Spinal cord (tissue), 9 donors: ENCODE measurements at regions not wholly inside any gene's neighbourhood (a gene's known extent, or its start where the extent isn't known, plus 50 kb on each side); places are given as distances from the start of the nearest gene placed in this dataset.
"Not testable (repeated sequence)": the region's sequence is repeated elsewhere in the genome, so short reads cannot be mapped to it uniquely, and the experiment has no call there.

Experiments used
- DNase-seq, 6 donors: peaks; one replicate each; pipeline versions ENCODE4 v3.0.0 to v3.0.0-alpha.2; 2013 to 2015; ENCODE audit warnings: low spot score in 6 of 6, low read depth in 4 of 6
- H3K27ac ChIP-seq: one replicate; pipeline ENCODE4 v1.5.1; 2013; ENCODE audit warnings: low read depth, low read length, control low read depth
- H3K27me3 ChIP-seq: one replicate; pipeline ENCODE4 v1.6.1; 2013; ENCODE audit warnings: low read length; ENCODE audit not compliant: control insufficient read depth, insufficient read depth
- H3K36me3 ChIP-seq: one replicate; pipeline ENCODE4 v1.6.1; 2013; ENCODE audit warnings: low read length; ENCODE audit not compliant: control insufficient read depth, insufficient read depth
- H3K4me1 ChIP-seq: one replicate; pipeline ENCODE4 v1.6.1; 2013; ENCODE audit warnings: low read length; ENCODE audit not compliant: control insufficient read depth, insufficient read depth
- H3K4me3 ChIP-seq: one replicate; pipeline ENCODE4 v1.5.1; 2013; ENCODE audit warnings: low read depth, low read length, control low read depth
- H3K9me3 ChIP-seq: one replicate; pipeline ENCODE4 v1.6.1; 2013; ENCODE audit warnings: low read length; ENCODE audit not compliant: control insufficient read depth, insufficient read depth
- WGBS: methylation state at CpG from one replicate; pipeline ENCODE4 v1.1.5; 2013; ENCODE audit warnings: missing lambda C conversion rate; ENCODE audit not compliant: insufficient coverage; 5-methylcytosine and 5-hydroxymethylcytosine counted together
- donor health status: healthy.

DNA sequence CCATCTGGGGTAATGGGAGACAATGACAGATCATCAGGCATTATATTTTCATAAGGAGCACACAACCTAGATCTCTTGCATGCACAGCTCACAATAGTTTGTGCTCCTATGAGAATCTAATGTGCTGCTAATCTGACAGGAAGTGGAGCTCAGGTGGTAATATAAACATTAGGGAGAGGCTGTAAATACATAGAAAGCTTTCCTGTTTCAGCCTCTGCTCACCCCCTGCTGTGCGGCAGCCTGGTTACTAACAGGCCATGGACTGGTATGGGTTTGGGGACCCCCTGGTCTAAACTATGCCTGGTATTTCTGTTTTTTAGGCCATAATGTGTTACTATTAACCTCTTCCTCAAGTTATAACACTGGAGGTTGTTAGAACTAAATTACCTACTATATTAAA lies 1373.7 kb downstream of the LRFN5 start:
- no peak overlapping the region for H3K4me3 ChIP-seq
- H3K27me3 ChIP-seq, result no peaks in the 10 kb centered on the region
- H3K9me3 ChIP-seq, result no peaks in the 10 kb centered on the region
- no peaks in the 10 kb centered on the region for H3K4me1 ChIP-seq
- no peak overlapping the region for H3K27ac ChIP-seq
- no peak for DNase-seq
- no peaks in the 10 kb centered on the region for H3K36me3 ChIP-seq
- no CpG with 5 or more reads among the region's 1 CpG for WGBS

DNA sequence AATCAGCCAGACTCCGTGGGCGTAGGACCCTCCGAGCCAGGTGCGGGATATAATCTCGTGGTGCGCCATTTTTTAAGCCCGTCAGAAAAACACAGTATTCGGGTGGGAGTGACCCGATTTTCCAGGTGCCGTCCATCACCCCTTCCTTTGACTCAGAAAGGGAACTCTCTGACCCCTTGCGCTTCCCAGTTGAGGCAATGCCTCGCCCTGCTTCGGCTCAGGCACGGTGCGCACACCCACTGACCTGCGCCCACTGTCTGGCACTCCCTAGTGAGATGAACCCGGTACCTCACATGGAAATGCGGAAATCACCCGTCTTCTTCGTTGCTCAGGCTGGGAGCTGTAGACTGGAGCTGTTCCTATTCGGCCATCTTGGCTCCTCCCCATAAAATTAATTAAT lies 1366.5 kb downstream of the LRFN5 start:
- not testable (repeated sequence) for H3K27me3 ChIP-seq, H3K36me3 ChIP-seq, DNase-seq, H3K27ac ChIP-seq, H3K9me3 ChIP-seq, H3K4me1 ChIP-seq, H3K4me3 ChIP-seq
- 95% methylated on average over 9 of the region's 21 CpGs for WGBS

DNA sequence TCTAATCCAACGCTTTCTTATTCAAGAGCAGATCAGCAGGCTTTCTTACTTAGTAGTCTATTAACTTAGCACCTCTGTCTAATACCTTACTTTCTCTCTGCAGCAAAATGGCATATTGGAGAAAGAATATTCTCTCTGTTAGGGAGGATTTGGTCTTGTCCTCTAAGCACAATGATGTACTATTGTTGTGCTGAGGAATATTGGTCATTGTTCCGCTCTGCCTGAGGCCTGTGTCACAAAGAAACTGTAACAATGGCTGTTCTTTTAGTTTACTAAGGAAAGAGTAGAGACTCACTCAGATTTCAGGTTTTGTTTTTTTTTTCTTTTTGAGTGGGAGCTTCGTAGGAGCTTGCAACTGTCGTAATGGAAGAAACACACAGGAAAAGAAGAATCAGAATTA lies 1358.8 kb downstream of the LRFN5 start:
- Histone ChIP-seq H3K27ac (no peak overlapping the region), H3K36me3 (no peaks in the 10 kb centered on the region), H3K9me3 (no peaks in the 10 kb centered on the region), H3K27me3 (no peaks in the 10 kb centered on the region), H3K4me1 (no peaks in the 10 kb centered on the region), H3K4me3 (no peak overlapping the region)
- DNase-seq, result no peak
- no CpG with 5 or more reads among the region's 4 CpGs for WGBS

DNA sequence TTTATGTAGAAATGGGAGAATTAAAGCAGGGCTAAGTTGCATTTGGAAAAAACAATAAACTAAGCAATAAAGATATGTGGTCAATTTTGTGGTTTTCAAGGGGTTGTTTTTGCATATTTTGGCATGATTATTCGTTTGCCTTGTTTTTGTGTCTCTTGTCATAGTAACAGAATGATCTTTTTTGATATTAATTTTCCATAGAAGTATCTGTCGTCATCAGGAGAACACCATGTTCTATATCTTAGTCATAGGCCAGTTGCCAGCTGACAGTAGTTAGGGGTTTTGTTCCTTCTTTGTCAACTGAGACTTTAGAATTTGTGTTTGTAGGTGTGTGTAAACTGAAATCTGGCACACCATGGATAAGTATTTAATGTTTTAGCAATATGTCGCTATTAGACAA lies 1354.8 kb downstream of the LRFN5 start:
- WGBS, result no CpG with 5 or more reads among the region's 3 CpGs
- Histone ChIP-seq H3K4me1 (no peaks in the 10 kb centered on the region), H3K9me3 (no peaks in the 10 kb centered on the region), H3K27me3 (no peaks in the 10 kb centered on the region), H3K27ac (no peak overlapping the region), H3K4me3 (no peak overlapping the region), H3K36me3 (no peaks in the 10 kb centered on the region)
- DNase-seq, result no peak

DNA sequence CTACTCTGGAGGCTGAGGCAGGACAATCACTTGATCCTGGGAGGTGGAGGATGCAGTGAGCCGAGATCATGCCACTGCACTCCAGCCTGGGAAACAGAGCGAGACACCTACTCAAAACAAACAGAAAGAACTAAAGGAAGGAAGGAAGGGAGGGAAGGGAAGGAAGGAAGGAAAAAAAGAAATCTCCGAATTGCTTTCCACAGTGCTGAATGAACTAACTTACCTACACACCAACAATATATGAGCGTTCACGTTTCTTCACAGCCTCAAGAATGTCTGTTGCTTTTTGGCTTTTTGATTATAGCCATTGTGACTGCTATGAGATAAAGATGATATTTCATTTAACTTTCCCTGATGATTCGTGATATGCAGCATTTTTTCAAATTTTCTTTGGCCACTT lies 1343.7 kb downstream of the LRFN5 start:
- no peak for DNase-seq
- Histone ChIP-seq H3K9me3 (no peaks in the 10 kb centered on the region), H3K27me3 (no peaks in the 10 kb centered on the region), H3K4me3 (no peak overlapping the region), H3K27ac (no peak overlapping the region), H3K4me1 (no peaks in the 10 kb centered on the region), H3K36me3 (no peaks in the 10 kb centered on the region)
- 83% methylated on average over 1 of the region's 6 CpGs for WGBS

DNA sequence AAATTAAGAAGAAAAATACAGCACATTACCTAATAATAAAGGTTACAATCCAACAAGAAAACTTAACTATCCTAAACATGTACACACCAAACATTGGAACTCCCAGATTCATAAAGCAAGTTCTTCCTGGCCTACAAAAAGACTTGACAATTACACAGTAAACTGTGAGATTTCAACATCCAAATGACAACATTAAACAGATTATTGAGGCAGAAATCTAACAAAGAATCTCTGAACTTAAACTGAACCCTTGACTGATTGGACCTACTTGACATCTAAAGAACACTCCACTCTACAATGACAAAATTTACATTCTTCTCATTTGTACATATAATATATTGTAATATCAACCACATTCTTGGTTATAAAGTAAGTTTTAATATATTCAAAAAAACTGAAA lies 1341.3 kb downstream of the LRFN5 start:
- no peak overlapping the region for H3K4me3 ChIP-seq
- no peaks in the 10 kb centered on the region for H3K27me3 ChIP-seq

DNA sequence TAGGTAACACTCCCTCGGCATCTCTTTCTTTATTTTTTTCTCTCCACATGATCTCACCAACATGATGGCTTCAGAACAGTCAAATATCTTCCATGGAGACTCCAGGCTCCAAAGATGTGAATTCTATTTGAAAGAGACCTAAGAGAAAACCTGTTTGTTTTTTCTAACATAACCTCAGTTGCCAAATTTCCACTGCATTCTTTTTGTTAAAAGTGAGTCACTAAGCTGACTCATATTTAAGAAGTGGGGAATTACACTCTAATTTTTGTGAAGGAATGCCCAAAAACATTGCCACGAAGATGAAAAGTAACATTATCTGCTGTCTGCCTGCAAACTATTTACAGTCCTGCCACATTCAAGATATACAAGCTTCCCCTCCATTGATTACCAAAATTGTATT lies 1337.6 kb downstream of the LRFN5 start:
- 57% methylated on average over 1 of the region's 2 CpGs for WGBS

More for the DNA sequence above, 1341.3 kb downstream of the LRFN5 start:
- H3K4me1 ChIP-seq, result no peaks in the 10 kb centered on the region
- no peaks in the 10 kb centered on the region for H3K9me3 ChIP-seq
- no peak for DNase-seq
- H3K36me3 ChIP-seq, result no peaks in the 10 kb centered on the region
- H3K27ac ChIP-seq, result no peak overlapping the region

DNA sequence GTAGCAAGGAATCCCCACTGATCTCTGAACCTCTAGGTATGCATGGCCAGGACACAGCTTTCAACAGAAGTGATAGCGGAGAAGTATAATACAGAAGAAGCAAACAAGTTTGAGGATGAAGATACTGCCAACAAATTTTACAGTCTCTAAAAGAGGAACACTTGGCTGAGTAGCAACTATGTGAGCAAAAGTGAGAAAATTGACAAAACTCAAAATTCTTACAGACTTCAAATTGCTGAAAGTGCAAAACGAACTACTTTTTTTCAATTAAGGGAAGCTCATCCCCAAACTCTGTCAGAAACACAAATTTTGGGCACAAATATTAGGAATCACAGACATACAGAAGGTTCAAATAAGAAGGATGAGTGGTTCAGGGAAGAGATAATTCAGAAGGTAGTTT lies 1324.6 kb downstream of the LRFN5 start:
- Histone ChIP-seq H3K27me3 (no peaks in the 10 kb centered on the region), H3K4me3 (no peak overlapping the region), H3K9me3 (peaks cover 2% of the 10 kb centered on the region), H3K27ac (no peak overlapping the region), H3K4me1 (no peaks in the 10 kb centered on the region), H3K36me3 (no peaks in the 10 kb centered on the region)
- peak in 1 of 6 donors; percentile 8 for DNase-seq
- WGBS, result 100% methylated on average over 1 of the region's 2 CpGs

More for the DNA sequence above, 1337.6 kb downstream of the LRFN5 start:
- Histone ChIP-seq H3K4me3 (no peak overlapping the region), H3K4me1 (no peaks in the 10 kb centered on the region), H3K27ac (no peak overlapping the region), H3K27me3 (no peaks in the 10 kb centered on the region), H3K36me3 (no peaks in the 10 kb centered on the region), H3K9me3 (no peaks in the 10 kb centered on the region)
- no peak for DNase-seq

DNA sequence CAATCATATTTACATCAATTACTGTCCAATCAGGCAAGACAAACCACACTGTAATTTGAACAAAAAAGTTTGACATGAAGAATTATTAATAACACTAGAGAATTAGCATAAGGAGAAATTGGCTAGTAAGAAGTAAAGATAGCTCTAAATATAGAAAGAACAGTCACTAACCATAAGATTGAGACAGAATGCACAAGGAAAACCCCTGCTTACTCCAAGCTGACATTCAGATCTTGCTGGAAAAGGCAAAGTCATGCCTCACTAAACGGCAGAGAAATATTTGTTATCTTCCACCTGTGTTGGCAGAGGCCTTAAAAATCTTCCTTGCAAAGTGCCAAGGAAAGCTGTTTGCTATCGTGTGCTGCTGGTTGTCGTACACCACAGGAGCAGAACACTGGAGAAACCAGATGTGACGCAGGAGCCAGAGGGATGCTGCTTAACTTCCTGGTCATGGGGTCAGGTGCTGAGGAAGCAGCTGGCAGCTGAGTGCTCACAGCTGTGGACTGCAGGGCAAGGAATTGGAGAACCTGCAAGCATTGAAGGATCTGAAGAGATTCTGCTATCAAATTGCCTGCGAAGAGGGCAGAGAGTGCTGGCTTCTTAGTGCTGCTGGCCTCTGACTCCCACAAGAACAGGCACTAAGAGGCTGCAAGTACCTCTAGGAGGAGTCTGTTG lies 1323.3 kb downstream of the LRFN5 start:
- H3K27ac ChIP-seq, result no peak overlapping the region
- 62% methylated on average over 5 of the region's 5 CpGs for WGBS
- no peaks in the 10 kb centered on the region for H3K4me1 ChIP-seq
- H3K4me3 ChIP-seq, result no peak overlapping the region
- no peaks in the 10 kb centered on the region for H3K36me3 ChIP-seq
- H3K27me3 ChIP-seq, result no peaks in the 10 kb centered on the region
- peaks cover 2% of the 10 kb centered on the region for H3K9me3 ChIP-seq
- DNase-seq, result peak in 2 of 6 donors; percentile 7 to 36

DNA sequence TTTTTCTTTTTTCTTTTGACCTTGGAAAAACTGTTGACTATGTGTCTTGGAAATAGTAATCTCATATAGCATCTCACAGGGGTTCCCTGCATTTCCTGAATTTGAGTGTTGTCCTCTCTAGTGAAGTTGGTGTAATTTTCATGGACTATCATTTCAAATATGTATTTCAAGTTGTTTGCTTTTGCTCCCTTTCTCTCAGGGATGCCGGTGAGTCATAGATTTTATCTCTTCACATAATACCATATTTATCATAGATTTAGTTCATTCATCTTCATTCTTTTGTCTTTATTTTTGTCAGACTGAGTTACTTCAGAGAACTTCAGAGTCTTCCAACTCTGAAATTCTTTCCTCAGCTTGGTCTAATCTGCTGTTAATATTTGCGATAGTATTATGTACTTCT lies 1320.6 kb downstream of the LRFN5 start:
- 100% methylated on average over 1 of the region's 2 CpGs for WGBS
- Histone ChIP-seq H3K27me3 (no peaks in the 10 kb centered on the region), H3K27ac (no peak overlapping the region), H3K4me3 (no peak overlapping the region), H3K4me1 (no peaks in the 10 kb centered on the region), H3K36me3 (no peaks in the 10 kb centered on the region), H3K9me3 (peaks cover 2% of the 10 kb centered on the region)
- no peak for DNase-seq
